Kidney (tissue), 13 donors: ENCODE measurements at regions not wholly inside any gene's neighbourhood (a gene's known extent, or its start where the extent isn't known, plus 50 kb on each side); places are given as distances from the start of the nearest gene placed in this dataset.

Experiments used
- DNase-seq, 5 donors: peaks; one replicate each; pipeline ENCODE4 v3.0.0-alpha.2; 2013 to 2020
- FAIRE-seq: peaks from 2 replicates; lab custom pipeline; 2012; peaks lifted over from hg19 to GRCh38; lab: Jason Lieb, UNC
- H3K27ac ChIP-seq, 2 donors: one replicate each; pipeline ENCODE4 v1.7.0; 2013; ENCODE audit warnings: low read depth in 2 of 2, low read length in 2 of 2, inconsistent platforms in 1 of 2
- H3K27me3 ChIP-seq: one replicate; pipeline ENCODE4 v1.7.1; 2013; ENCODE audit warnings: low read length, inconsistent platforms; ENCODE audit not compliant: control insufficient read depth, insufficient read depth
- H3K36me3 ChIP-seq, 3 donors: one replicate each; pipeline versions ENCODE4 v1.7.0 to v1.7.1; 2013; ENCODE audit warnings: low read length in 3 of 3, control low read depth in 1 of 3, inconsistent platforms in 1 of 3; ENCODE audit not compliant: insufficient read depth in 3 of 3, control insufficient read depth in 2 of 3
- H3K4me1 ChIP-seq, 3 donors: one replicate each; pipeline versions ENCODE4 v1.7.0 to v1.7.1; 2013; ENCODE audit warnings: low read length in 3 of 3, inconsistent platforms in 1 of 3, low read depth in 1 of 3; ENCODE audit not compliant: control insufficient read depth in 2 of 3, insufficient read depth in 2 of 3
- H3K4me3 ChIP-seq, 3 donors: one replicate each; pipeline versions ENCODE4 v1.7.0 to v1.8.1; 2013; ENCODE audit warnings: low read length in 3 of 3, control low read depth in 1 of 3, inconsistent platforms in 1 of 3
- H3K9ac ChIP-seq, 3 donors: one replicate each; pipeline versions ENCODE4 v1.7.0 to v1.7.1; 2013; ENCODE audit warnings: low read length in 3 of 3, control low read depth in 1 of 3, inconsistent platforms in 1 of 3
- H3K9me3 ChIP-seq, 3 donors: one replicate each; pipeline versions ENCODE4 v1.7.0 to v1.7.1; 2013; ENCODE audit warnings: low read length in 3 of 3, control low read depth in 1 of 3, inconsistent platforms in 1 of 3; ENCODE audit not compliant: control insufficient read depth in 2 of 3, insufficient read depth in 1 of 3
- intact Hi-C: fragments of 100-400 bp; cut with DNase I; formaldehyde crosslinking; loops from one replicate; pipeline ENCODE4 v1.11.1; 2022
- TF ChIP-seq, protein P1 (sequence below): IDR thresholded peaks from 3 replicates; pipeline ENCODE4 v1.5.1; 2012; ENCODE audit warnings: mild to moderate bottlenecking, moderate library complexity, borderline replicate concordance; ENCODE audit not compliant: insufficient read depth; ENCODE audit errors: extremely low read depth
- donor health status: control.
- donor health status: control.
- donor health status: control.
- donor health status: control.
- donor health status: control.
- donor health status: DM: yes; HTN: yes; CAD: no.
- donor health status: Normal renal cell carcinoma (clear cell type).

GRCh38 chr2:19818039-19818438, 83.7 kb downstream of the TTC32 start:
- TF ChIP-seq, protein P1, sequence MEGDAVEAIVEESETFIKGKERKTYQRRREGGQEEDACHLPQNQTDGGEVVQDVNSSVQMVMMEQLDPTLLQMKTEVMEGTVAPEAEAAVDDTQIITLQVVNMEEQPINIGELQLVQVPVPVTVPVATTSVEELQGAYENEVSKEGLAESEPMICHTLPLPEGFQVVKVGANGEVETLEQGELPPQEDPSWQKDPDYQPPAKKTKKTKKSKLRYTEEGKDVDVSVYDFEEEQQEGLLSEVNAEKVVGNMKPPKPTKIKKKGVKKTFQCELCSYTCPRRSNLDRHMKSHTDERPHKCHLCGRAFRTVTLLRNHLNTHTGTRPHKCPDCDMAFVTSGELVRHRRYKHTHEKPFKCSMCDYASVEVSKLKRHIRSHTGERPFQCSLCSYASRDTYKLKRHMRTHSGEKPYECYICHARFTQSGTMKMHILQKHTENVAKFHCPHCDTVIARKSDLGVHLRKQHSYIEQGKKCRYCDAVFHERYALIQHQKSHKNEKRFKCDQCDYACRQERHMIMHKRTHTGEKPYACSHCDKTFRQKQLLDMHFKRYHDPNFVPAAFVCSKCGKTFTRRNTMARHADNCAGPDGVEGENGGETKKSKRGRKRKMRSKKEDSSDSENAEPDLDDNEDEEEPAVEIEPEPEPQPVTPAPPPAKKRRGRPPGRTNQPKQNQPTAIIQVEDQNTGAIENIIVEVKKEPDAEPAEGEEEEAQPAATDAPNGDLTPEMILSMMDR: no peak
- DNase-seq: peak in 1 of 5 donors; percentile 1
- intact Hi-C loops: no loop called here
- Histone ChIP-seq H3K9ac (no peak overlapping the region), H3K4me1 (no peaks in the 10 kb centered on the region), H3K27ac (no peak overlapping the region), H3K27me3 (no peaks in the 10 kb centered on the region), H3K9me3 (no peaks in the 10 kb centered on the region), H3K4me3 (no peak overlapping the region), H3K36me3 (no peaks in the 10 kb centered on the region)
- no peak for FAIRE-seq

- Histone ChIP-seq H3K27ac (no peak overlapping the region), H3K27me3 (no peaks in the 10 kb centered on the region), H3K36me3 (no peaks in the 10 kb centered on the region), H3K4me3 (no peak overlapping the region), H3K4me1 (no peaks in the 10 kb centered on the region), H3K9me3 (no peaks in the 10 kb centered on the region), H3K9ac (no peak overlapping the region)
- FAIRE-seq (no peak), DNase-seq (no peak)
- intact Hi-C loops: no loop called here
- TF ChIP-seq, protein P1: no peak
Measured at GRCh38 chr2:19815746-19816145, 86.0 kb downstream of the TTC32 start.

GRCh38 chr2:19812166-19812565, 89.6 kb downstream of the TTC32 start:
- DNase-seq (no peak), FAIRE-seq (no peak)
- Histone ChIP-seq H3K36me3 (no peaks in the 10 kb centered on the region), H3K9ac (no peak overlapping the region), H3K27me3 (no peaks in the 10 kb centered on the region), H3K4me1 (no peaks in the 10 kb centered on the region), H3K4me3 (no peak overlapping the region), H3K27ac (no peak overlapping the region), H3K9me3 (no peaks in the 10 kb centered on the region)
- intact Hi-C loops: no loop called here
- TF ChIP-seq, protein P1: no peak

- Histone ChIP-seq H3K36me3 (no peaks in the 10 kb centered on the region), H3K27me3 (no peaks in the 10 kb centered on the region), H3K9ac (no peak overlapping the region), H3K4me3 (no peak overlapping the region), H3K9me3 (no peaks in the 10 kb centered on the region), H3K27ac (no peak overlapping the region), H3K4me1 (no peaks in the 10 kb centered on the region)
- TF ChIP-seq, protein P1: no peak
- DNase-seq: peak in 1 of 5 donors; percentile 1
- intact Hi-C loops: no loop called here
- FAIRE-seq: no peak
Measured at GRCh38 chr2:19811186-19811585, 90.6 kb downstream of the TTC32 start.
